Erythroblast (primary cell): ENCODE measurements at regions not wholly inside any gene's neighbourhood (a gene's known extent, or its start where the extent isn't known, plus 50 kb on each side); places are given as distances from the start of the nearest gene placed in this dataset.

Experiments used
- GATA1 ChIP-seq: IDR thresholded peaks from 2 replicates; pipeline ENCODE4 v1.6.1; 2011; ENCODE audit warnings: low read depth, mild to moderate bottlenecking, control low read depth, low read length, moderate library complexity
- POLR2A ChIP-seq: IDR thresholded peaks from 2 replicates; pipeline ENCODE4 v1.6.1; 2011; ENCODE audit warnings: mild to moderate bottlenecking, low read length

DNA sequence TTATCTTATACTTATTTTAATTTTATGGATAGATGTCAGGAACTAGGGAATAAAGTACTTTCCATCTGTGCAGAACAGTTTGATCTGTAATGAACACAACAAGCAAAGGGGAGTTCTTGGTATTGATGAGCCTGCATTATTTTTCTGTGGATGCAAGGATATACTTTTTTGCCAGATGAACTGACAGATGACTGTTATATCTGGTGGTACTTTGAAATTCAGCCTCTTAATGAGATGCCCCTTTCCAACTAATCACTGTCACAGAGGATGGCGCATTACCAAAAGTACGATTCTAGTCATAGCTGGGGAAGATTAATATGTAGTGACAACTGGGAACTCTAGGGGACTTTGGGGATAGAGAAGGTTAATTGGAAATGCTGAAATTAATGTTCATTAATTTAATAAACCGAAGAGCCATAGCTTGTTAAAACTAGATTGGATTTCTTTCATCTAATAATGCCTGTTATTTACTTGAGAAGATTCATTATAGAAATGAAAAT, 603.4 kb upstream of the CNTN5 start:
- TF ChIP-seq POLR2A (no peak), GATA1 (no peak)
